HG03196 (cell line): ENCODE measurements at regions not wholly inside any gene's neighbourhood (a gene's known extent, or its start where the extent isn't known, plus 50 kb on each side); places are given as distances from the start of the nearest gene placed in this dataset.
"Not testable (repeated sequence)": the region's sequence is repeated elsewhere in the genome, so short reads cannot be mapped to it uniquely, and the experiment has no call there.

Source experiments
- ATAC-seq: cut with Tn5 transposase; IDR thresholded peaks from one replicate; pipeline ENCODE4 v1.9.1; 2021; ENCODE audit not compliant: unreplicated experiment

DNA sequence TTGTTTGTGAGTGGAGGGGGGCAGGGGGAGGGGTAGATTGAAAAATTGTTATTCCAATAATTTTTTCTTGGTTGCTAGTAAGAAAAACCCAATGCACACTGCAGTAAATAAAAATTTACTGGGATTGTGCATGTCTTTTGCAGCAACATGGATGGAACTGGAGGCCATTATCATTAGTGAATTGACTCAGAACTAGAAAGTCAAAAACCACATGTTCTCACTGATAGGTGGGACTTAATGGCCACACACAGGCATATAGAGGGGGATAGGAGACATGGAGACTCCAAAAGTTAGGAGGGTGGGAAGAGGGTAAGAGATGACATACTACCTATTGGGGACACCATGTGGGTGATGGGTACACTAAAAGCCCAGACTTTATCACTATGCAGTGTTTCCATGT lies 67.2 kb downstream of the BUB3 start:
- no peak for ATAC-seq

DNA sequence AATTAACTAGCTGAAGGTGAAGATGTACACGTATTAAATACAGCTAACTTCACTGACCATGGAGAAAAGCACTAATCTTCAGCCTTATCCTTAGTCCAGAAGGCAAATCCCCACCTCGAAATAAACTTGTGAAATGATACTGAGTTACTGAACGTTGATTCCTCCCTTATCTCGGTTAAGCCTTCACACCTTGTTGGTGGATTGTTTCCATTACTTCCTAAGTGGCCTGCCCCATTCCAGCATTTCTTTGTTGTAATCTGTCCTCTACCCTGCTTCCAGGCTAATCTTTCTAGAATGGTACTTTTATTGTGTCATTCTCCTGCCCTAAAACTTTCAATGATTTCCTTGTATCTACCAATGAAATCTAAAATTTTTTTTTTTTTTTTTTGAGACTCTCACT lies 68.6 kb downstream of the BUB3 start:
- ATAC-seq: no peak

- no peak for ATAC-seq
Observed at GRCh38 chr10:123227706-123228105, 73.5 kb downstream of the BUB3 start.

DNA sequence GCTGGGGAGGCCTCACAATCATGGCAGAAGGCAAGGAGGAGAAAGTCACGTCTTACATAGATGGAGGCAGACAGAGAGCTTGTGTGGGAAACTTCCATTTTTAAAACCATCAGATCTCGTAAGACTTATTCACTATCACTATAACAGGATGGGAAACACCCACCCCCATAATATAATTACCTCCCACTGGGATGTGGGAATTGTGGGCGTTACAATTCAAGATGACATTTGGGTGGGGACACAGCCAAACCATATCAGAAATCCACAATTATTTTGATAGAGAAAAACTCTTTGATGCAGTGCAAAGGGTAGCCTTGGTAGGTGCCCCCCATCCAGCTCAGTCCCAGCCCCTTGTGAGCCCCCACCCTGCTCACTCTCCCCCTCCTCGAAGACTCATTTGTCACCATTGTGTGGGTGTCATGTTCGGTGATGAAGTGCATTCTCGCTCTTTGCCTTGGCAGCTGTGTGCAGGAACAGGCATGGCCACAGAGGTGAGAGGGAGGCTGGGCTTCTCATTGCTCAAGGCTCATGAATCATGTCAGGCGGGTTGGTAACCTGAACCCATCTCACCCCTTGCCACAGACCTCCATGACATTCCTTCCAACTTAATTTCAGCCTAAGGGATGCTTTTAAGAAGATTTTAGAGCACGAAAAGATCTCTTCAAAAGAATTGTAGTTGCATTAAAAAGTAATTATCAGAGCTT lies 75.9 kb downstream of the BUB3 start:
- ATAC-seq: no peak

DNA sequence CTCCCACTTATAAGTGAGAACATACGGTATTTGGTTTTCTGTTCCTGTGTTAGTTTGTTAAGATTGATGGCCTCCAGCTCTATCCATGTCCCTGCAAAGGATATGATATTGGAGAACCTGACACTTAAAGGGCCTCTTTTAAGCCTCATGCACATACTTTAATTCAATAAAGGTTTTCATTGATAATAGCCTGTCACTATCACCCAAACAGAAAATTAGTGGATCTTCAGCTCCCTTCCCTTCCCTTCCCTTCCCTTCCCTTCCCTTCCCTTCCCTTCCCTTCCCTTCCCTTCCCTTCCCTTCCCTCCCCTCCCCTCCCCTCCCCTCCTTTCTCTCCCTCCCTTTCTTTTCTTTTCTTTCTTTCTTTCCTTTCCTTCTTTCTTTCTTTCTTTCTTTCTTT lies 78.7 kb downstream of the BUB3 start:
- ATAC-seq: not testable (repeated sequence)

DNA sequence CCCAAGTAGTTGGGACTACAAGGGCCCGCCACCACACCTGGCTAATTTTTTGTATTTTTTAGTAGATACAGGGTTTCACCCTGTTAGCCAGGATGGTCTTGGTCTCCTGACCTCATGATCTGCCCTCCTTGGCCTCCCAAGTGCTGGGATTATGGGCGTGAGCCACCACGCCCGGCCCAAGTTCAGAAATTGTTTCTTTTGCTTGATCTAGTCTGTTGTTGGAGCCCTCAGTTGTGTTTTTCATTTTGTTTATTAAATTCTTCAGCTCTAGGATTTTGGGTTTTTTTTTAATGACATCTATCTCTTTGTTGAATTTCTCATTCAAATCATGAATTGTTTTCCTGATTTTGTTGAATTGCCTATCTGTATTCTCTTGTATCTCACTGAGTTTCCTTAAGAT lies 80.8 kb downstream of the BUB3 start:
- not testable (repeated sequence) for ATAC-seq

- ATAC-seq: no peak
Observed at GRCh38 chr10:123236126-123236525, 81.9 kb downstream of the BUB3 start.

DNA sequence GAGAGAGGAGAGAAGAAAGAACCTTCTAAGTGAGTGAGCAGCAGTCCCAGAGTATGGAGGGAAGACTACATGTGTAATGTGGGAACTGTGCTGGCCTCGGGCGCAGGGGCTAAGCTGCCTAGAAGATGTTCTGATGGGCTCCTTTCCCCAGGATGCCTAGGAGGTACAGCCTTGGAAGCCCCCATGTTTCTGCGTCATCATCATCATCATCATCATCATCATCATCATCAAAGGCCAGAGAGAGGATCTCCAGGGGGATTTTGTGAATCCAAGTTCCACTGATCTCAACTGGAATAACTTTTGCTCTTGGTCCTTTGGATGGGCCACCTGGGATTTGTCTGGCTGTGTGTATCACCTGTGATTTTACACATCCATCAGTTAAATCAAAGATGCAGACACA lies 86.0 kb downstream of the BUB3 start:
- no peak for ATAC-seq

DNA sequence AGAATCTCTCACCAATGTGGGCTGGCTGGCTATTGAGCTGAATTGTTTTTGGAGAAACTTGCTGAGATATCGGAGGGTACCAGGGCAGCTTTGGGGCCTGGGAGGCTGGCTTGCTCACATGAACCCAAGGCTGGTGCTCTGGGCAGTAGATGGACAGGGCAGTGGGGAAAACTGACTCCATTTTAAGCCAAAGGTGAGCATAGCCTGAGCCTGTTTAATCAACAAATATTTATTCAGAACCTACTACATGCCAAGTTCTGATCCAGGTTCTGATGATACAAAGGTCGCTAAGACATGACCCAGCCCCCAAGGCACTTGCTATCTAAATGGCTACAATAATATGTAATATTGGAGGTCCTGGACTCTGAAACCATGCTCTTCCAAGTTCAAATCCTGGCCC lies 86.6 kb downstream of the BUB3 start:
- no peak for ATAC-seq

GRCh38 chr10:123241391-123242141 lies 87.4 kb downstream of the BUB3 start:
- no peak for ATAC-seq

GRCh38 chr10:123244747-123245146 lies 90.5 kb downstream of the BUB3 start:
- no peak for ATAC-seq

GRCh38 chr10:123245264-123245663 lies 91.1 kb downstream of the BUB3 start:
- no peak for ATAC-seq

- no peak for ATAC-seq
Observed at GRCh38 chr10:123249894-123250293, 95.7 kb downstream of the BUB3 start.

DNA sequence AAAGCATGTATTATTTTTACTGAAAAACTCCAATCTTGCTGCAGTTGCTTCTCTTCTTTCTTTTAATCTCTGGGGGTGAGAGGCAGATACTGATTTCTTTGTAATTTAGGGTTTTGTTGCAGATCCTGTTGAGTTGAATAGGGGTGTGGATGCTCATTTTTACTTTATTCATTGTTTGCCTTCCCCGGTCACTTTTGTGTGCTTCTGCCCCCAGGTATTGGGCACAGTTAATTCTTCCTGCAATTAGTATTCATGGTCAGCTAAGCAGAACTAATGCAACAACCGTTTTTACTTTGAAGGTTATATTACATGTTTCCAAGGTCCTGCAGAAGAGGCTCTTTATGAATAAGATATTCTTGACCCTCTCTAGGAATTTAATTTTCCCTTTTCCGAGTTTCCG lies 96.4 kb downstream of the BUB3 start:
- ATAC-seq: no peak

GRCh38 chr10:123252779-123253178 lies 98.6 kb downstream of the BUB3 start:
- no peak for ATAC-seq

GRCh38 chr10:123254343-123254742 lies 100.1 kb downstream of the BUB3 start:
- not testable (repeated sequence) for ATAC-seq

DNA sequence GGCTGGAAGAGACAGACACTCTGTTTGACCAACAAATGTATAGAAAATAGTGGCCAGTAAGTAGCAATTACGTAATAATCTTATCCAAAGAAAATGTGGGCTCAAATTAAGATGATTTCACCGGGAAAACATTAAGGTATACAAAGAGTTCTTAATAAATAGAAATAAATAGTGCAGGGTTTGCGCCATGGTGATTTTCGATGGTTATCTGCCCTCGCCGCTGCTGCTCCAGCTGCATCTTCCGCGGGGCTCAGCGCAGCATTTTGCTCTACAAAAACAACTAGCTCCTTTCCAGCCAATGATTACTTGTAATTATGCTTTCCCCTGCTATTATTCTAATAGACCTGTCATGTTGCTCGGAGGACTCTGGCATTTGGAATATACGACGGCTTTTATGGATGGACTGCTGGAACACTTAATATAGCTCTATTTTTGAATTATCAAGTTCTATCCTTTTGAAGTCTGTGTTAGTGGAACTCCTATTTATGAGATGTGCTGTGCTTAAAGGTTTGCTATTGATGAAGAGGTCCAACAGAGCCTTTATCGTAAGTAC lies 103.8 kb downstream of the BUB3 start:
- no peak for ATAC-seq

GRCh38 chr10:123259081-123259480 lies 104.9 kb downstream of the BUB3 start:
- no peak for ATAC-seq

DNA sequence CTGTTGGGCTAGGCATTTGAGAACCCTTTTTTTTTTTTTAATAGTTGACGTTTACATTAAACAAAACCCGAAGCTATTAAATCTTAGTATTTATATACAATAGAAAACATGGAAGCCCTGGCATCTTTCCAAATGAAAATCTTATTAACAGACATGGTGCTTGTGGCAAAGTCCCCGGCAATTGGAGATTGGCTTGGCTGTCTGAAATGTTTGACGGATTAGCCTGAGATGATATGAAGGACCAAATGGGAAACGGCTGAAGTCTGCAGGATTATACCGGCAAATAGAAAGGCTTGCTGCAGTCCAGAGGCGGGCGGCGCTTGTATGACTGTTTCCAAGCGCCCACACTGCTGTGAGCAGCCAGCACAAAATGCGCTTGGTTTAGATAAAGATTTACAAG lies 105.6 kb downstream of the BUB3 start:
- ATAC-seq: no peak

DNA sequence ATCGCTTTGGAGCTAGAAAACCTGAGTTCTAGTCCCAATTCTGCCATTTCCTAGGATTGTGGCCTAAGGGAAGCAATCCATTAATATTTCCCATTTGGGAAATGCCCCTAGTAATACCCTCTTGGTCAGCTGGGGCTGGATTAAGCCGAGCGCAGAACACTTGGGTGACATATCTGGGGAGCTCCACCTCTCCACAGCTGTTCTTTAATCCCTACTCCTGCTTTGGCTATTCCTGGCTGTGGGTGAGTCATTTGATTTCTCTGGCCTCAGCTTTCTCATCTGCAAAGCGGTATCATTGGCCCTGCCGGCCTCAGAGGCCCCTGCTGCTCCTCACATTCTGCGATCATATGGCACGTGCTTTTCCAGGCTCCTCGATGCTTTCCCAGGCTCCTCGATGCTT lies 108.3 kb downstream of the BUB3 start:
- no peak for ATAC-seq

DNA sequence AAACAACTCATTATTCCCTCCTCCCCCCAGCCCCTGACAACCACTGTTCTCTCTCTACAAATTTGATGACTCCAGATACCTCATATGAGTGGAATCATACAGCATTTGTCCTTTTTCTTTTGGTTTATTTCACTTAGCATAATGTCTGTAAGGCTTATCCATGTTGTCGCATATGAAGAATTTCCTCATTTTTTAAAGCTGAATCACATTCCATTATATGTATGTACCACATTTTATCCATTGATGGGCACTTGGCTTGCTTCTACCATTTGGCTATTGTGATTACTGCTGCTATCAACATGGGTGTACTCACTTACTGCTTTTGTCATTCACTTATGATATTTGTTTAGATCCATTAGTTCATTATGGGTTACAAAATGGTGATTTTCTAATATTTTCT lies 112.8 kb downstream of the BUB3 start:
- no peak for ATAC-seq

DNA sequence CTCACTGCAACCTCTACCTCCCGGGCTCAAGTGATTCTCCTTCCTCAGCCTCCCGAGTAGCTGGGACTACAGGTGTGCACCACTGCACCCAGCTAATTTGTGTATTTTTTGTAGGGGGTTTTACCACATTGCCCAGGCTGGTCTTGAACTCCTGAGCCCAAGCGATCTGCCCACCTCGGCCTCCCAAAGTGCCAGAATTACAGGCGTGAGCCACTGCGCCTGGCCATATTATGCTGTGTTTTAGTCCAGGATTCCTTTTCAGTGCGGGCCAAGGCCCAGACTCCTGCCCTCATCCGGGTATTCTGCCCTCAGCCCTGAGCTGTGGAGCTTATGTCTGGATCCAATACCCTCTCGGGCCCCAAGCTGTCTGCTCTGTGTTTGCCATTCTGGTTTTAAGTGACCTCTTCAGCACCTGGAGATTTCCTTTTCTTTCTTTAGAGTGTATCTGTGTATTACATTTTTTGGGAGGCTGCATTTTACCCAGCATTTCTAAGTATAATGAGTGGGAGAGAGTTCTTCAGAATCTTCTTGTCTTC lies 114.9 kb downstream of the BUB3 start:
- no peak for ATAC-seq
